PC-3 (cell line): ENCODE measurements at regions not wholly inside any gene's neighbourhood (a gene's known extent, or its start where the extent isn't known, plus 50 kb on each side); places are given as distances from the start of the nearest gene placed in this dataset.

ENCODE experiments used
- ATAC-seq: fragments of 200-7000 bp; cut with Tn5 transposase; 2 replicates; pipeline ENCODE4 v1.9.1; 2020; ENCODE audit warnings: mild to moderate bottlenecking, moderate library complexity
- BruUV-seq: library from RNA; stranded (reverse); fragments of 400-500 nt; replicated peaks from 2 replicates; lab custom pipeline; 2021; lab: Mats Ljungman, UMichigan
- CTCF ChIA-PET: fragments of 300-600 bp; sonication (Branson Sonifier 250); formaldehyde crosslinking; loops from one replicate; lab custom pipeline; 2022; ENCODE audit warnings: antibody characterized with exemption; lab: Charles Lee
- POLR2A ChIA-PET: fragments of 300-600 bp; sonication (Branson Sonifier 250); formaldehyde crosslinking; loops from one replicate; lab custom pipeline; 2022; ENCODE audit warnings: antibody characterized with exemption; ENCODE audit not compliant: unreplicated experiment; lab: Charles Lee
- DNase-seq: peaks from one replicate; pipeline ENCODE4 v3.0.0-alpha.2; 2015
- H2AFZ ChIP-seq: fragments of 300-600 bp; sonication (generic); 2 replicates; pipeline ENCODE4 v1.6.0; 2016; ENCODE audit warnings: antibody characterized with exemption, low read length
- H3F3A ChIP-seq: fragments of 300-600 bp; sonication (generic); one replicate; pipeline ENCODE4 v1.6.0; 2017; ENCODE audit warnings: antibody characterized with exemption, low read length, control low read depth, mild to moderate bottlenecking; ENCODE audit not compliant: unreplicated experiment
- H3K27ac ChIP-seq: fragments of 300-600 bp; sonication (generic); 2 replicates; pipeline ENCODE4 v1.5.1; 2016; ENCODE audit warnings: mild to moderate bottlenecking, low read length
- H3K27me3 ChIP-seq: fragments of 300-600 bp; sonication (generic); 2 replicates; pipeline ENCODE4 v1.6.1; 2016; ENCODE audit warnings: low read length, mixed read lengths
- H3K36me3 ChIP-seq: fragments of 300-600 bp; sonication (generic); 2 replicates; pipeline ENCODE4 v1.6.1; 2016; ENCODE audit warnings: low read depth, mixed run types, low read length, mixed read lengths
- H3K4me1 ChIP-seq: fragments of 300-600 bp; sonication (generic); 2 replicates; pipeline ENCODE4 v1.5.1; 2016; ENCODE audit warnings: low read length; ENCODE audit not compliant: insufficient read depth
- H3K4me2 ChIP-seq: fragments of 300-600 bp; sonication (generic); 2 replicates; pipeline ENCODE4 v1.6.0; 2016; ENCODE audit warnings: low read length
- H3K4me3 ChIP-seq: fragments of 300-600 bp; sonication (generic); 2 replicates; pipeline ENCODE4 v1.5.1; 2016; ENCODE audit warnings: mild to moderate bottlenecking, low read length, mixed read lengths
- H3K79me2 ChIP-seq: fragments of 300-600 bp; sonication (generic); 2 replicates; pipeline ENCODE4 v1.6.1; 2017; ENCODE audit warnings: low read length, mixed read lengths
- H3K9ac ChIP-seq: fragments of 300-600 bp; sonication (generic); 2 replicates; pipeline ENCODE4 v1.6.0; 2016; ENCODE audit warnings: mild to moderate bottlenecking, low read length
- H3K9me2 ChIP-seq: fragments of 300-600 bp; sonication (generic); replicated peaks from 2 replicates; pipeline ENCODE4 v1.6.1; 2016; ENCODE audit warnings: mixed run types, low read length, mixed read lengths
- H3K9me3 ChIP-seq: fragments of 300-600 bp; sonication (generic); 2 replicates; pipeline ENCODE4 v1.6.1; 2016; ENCODE audit warnings: low read length, mixed read lengths
- H4K20me1 ChIP-seq: fragments of 300-600 bp; sonication (generic); 2 replicates; pipeline ENCODE4 v1.6.1; 2016; ENCODE audit warnings: low read length, mixed read lengths
- EZH2 ChIP-seq: fragments of 300-600 bp; sonication (generic); IDR thresholded peaks from one replicate; pipeline ENCODE4 v1.6.1; 2017; ENCODE audit warnings: antibody characterized with exemption, mild to moderate bottlenecking, low read length; ENCODE audit not compliant: unreplicated experiment
- EZH2phosphoT487 ChIP-seq: fragments of 300-600 bp; sonication (generic); IDR thresholded peaks from 2 replicates; pipeline ENCODE4 v1.6.1; 2018; ENCODE audit warnings: mild to moderate bottlenecking, antibody characterized with exemption, low read length, borderline replicate concordance
- intact Hi-C: fragments of 100-400 bp; cut with micrococcal nuclease; formaldehyde crosslinking; loops from 2 replicates; pipeline ENCODE4 v1.9.0; 2023
- TF ChIP-seq, protein P1 (sequence below): fragments of 300-600 bp; sonication (generic); conservative IDR thresholded peaks from 2 replicates; pipeline ENCODE4 v1.5.1; 2017; ENCODE audit warnings: antibody characterized with exemption, low read depth, mild to moderate bottlenecking, low read length

DNA sequence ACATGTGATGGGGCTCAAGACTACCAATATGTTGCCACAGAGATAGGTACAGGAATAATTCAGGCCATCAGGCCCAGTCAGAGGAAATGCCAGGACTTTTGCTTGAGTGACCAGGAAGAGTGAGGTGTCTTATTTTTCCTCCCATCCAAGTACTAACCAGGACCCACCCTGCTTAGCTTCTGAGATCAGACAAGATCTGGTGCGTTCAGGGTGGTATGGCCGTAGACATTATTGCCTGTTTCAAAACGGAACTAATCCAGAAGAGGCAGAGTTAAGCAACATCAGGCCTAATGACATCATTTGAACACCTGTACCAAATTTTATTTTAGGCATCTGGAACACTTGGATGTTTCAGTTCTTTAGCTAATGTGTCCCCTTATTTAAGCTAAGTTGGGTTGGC is 205.5 kb upstream of the POU2AF2 start:
- Histone ChIP-seq H3K36me3 (no peaks in the 10 kb centered on the region), H3F3A (no peaks in the 10 kb centered on the region), H3K4me2 (no peak overlapping the region), H3K79me2 (no peaks in the 10 kb centered on the region), H4K20me1 (no peaks in the 10 kb centered on the region), H3K27me3 (peaks cover 28% of the 10 kb centered on the region; the same call in 1 of the 2 replicates), H3K9ac (no peak overlapping the region), H2AFZ (no peak overlapping the region), H3K9me3 (no peaks in the 10 kb centered on the region), H3K27ac (no peak overlapping the region), H3K4me1 (no peaks in the 10 kb centered on the region), H3K4me3 (no peak overlapping the region), H3K9me2 (no peaks in the 10 kb centered on the region)
- no TSS peak for BruUV-seq
- ChIA-PET POLR2A (no interaction called here), CTCF (no interaction called here)
- DNase-seq (no peak), ATAC-seq (no peak)
- intact Hi-C loops = no loop called here
- TF ChIP-seq EZH2phosphoT487 (no peak), EZH2 (no peak)
- TF ChIP-seq, protein P1, sequence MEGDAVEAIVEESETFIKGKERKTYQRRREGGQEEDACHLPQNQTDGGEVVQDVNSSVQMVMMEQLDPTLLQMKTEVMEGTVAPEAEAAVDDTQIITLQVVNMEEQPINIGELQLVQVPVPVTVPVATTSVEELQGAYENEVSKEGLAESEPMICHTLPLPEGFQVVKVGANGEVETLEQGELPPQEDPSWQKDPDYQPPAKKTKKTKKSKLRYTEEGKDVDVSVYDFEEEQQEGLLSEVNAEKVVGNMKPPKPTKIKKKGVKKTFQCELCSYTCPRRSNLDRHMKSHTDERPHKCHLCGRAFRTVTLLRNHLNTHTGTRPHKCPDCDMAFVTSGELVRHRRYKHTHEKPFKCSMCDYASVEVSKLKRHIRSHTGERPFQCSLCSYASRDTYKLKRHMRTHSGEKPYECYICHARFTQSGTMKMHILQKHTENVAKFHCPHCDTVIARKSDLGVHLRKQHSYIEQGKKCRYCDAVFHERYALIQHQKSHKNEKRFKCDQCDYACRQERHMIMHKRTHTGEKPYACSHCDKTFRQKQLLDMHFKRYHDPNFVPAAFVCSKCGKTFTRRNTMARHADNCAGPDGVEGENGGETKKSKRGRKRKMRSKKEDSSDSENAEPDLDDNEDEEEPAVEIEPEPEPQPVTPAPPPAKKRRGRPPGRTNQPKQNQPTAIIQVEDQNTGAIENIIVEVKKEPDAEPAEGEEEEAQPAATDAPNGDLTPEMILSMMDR = no peak

DNA sequence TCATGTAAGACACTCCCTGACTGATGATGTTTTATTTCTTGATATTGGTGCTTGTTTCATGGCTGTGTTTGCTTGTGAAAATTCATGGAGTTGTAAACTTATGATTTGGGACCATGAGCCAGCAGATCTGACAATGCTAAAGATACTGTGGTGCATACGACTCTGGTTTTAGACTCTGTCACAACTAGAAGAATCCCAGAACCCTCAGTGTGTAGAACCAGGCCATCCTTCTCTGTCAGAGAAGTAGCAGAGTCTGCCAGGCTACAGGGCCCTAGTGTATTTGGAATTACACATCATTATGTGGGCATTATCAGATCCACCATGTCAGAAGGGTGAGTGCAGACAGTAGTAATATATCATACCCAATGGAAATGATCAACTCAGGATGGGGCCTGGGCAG is 209.8 kb upstream of the POU2AF2 start:
- Histone ChIP-seq H4K20me1 (no peaks in the 10 kb centered on the region), H3K27me3 (no peaks in the 10 kb centered on the region), H3K9me2 (no peaks in the 10 kb centered on the region), H3K4me1 (no peaks in the 10 kb centered on the region), H2AFZ (no peak overlapping the region), H3K9me3 (no peaks in the 10 kb centered on the region), H3K4me2 (no peak overlapping the region), H3K4me3 (no peak overlapping the region), H3K9ac (no peak overlapping the region), H3K79me2 (no peaks in the 10 kb centered on the region), H3F3A (no peaks in the 10 kb centered on the region), H3K36me3 (no peaks in the 10 kb centered on the region), H3K27ac (no peak overlapping the region)
- CTCF ChIA-PET = no interaction called here
- POLR2A ChIA-PET = no interaction called here
- ATAC-seq (no peak), DNase-seq (no peak)
- intact Hi-C loops = no loop called here
- no peak for TF ChIP-seq EZH2
- no TSS peak for BruUV-seq

DNA sequence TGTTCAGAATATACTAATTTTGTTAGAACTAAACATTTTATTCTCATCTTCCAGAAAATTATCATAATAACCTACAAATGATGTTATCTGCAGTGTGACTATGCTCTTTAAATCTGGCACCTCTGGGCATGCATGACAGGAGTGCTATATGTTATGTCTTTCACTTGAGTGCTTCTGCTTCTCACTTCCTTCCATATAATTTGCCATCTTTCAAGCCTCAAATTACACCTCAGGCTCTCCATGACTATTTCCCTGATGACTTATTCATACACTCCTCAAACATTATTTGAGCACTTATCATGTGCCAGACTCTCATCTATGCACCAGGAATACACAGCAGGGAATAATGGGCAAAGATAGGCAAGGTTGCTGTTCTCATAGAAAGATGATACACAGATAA is 219.3 kb upstream of the POU2AF2 start:
- ATAC-seq = no peak

More for the DNA sequence above, 219.3 kb upstream of the POU2AF2 start:
- Histone ChIP-seq H3K4me3 (no peak overlapping the region), H2AFZ (no peak overlapping the region), H3K4me2 (no peak overlapping the region), H3K27ac (no peak overlapping the region), H3K79me2 (no peaks in the 10 kb centered on the region), H3K9ac (no peak overlapping the region), H3K36me3 (no peaks in the 10 kb centered on the region), H3K9me3 (no peaks in the 10 kb centered on the region), H4K20me1 (no peaks in the 10 kb centered on the region), H3K27me3 (no peaks in the 10 kb centered on the region; the same call in 1 of the 2 replicates), H3K4me1 (no peaks in the 10 kb centered on the region), H3K9me2 (no peaks in the 10 kb centered on the region), H3F3A (no peaks in the 10 kb centered on the region)
- no TSS peak for BruUV-seq
- ChIA-PET POLR2A (no interaction called here), CTCF (no interaction called here)
- intact Hi-C loops = no loop called here
- no peak for TF ChIP-seq EZH2
- TF ChIP-seq, protein P1 = no peak
- no peak for TF ChIP-seq EZH2phosphoT487
- no peak for DNase-seq
